HAP-1 (cell line): ENCODE measurements at regions not wholly inside any gene's neighbourhood (a gene's known extent, or its start where the extent isn't known, plus 50 kb on each side); places are given as distances from the start of the nearest gene placed in this dataset.
"Not testable (repeated sequence)": the region's sequence is repeated elsewhere in the genome, so short reads cannot be mapped to it uniquely, and the experiment has no call there.

ENCODE experiments used
- DNase-seq, 2 experiments: peaks; one replicate each; pipeline ENCODE4 v3.0.0-alpha.2; 2016 to 2020; ENCODE audit warnings: low spot score in 2 of 2
- H3K27me3 ChIP-seq: fragments of 250-450 bp; sonication (Bioruptor Pico); 2 replicates; pipeline ENCODE4 v1.5.1; 2020; ENCODE audit warnings: low read depth, mild to moderate bottlenecking, moderate library complexity
- H3K36me3 ChIP-seq: fragments of 250-450 bp; sonication (Bioruptor Pico); replicated peaks from 2 replicates; pipeline ENCODE4 v1.5.1; 2020; ENCODE audit warnings: mild to moderate bottlenecking
- H3K4me1 ChIP-seq: fragments of 250-450 bp; sonication (Bioruptor Pico); 2 replicates; pipeline ENCODE4 v1.5.1; 2020; ENCODE audit warnings: mild to moderate bottlenecking
- H3K4me3 ChIP-seq: fragments of 250-450 bp; sonication (Bioruptor Pico); 2 replicates; pipeline ENCODE4 v1.5.1; 2020; ENCODE audit warnings: mild to moderate bottlenecking, moderate library complexity
- H3K9me3 ChIP-seq: fragments of 250-450 bp; sonication (Bioruptor Pico); 2 replicates; pipeline ENCODE4 v1.5.1; 2020; ENCODE audit warnings: mild to moderate bottlenecking, moderate library complexity
- in situ Hi-C: fragments of 300-500 bp; cut with MboI; formaldehyde crosslinking; loops from 3 replicates; pipeline ENCODE4 v1.14.3; 2020; ENCODE audit warnings: low sequenced_read_pairs, inconsistent platforms, mixed read lengths

DNA sequence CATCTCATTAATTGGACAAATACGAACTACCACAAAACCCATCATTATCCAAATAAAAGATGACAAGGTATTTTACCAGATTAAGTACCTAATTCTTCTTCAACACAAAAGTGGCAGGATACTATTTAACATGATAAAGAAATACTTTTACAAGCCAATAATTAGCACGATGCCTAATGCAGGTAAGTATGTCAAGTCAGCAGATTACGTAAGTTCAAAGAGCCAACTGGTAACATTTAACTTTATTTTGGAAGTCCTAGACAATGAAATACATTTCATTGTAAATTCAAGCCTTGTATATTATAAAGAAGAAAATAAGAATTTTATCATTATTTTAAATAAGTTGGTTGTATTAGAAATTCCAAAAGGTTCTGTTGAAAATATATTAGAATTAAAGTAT, 535.3 kb upstream of the SOX9 start:
- no peak for DNase-seq
- H3K27me3 ChIP-seq: no peaks in the 10 kb centered on the region
- H3K4me3 ChIP-seq: no peak overlapping the region
- H3K4me1 ChIP-seq: no peaks in the 10 kb centered on the region
- in situ Hi-C loops: no loop called here
- no peaks in the 10 kb centered on the region for H3K9me3 ChIP-seq
- H3K36me3 ChIP-seq: no peaks in the 10 kb centered on the region

DNA sequence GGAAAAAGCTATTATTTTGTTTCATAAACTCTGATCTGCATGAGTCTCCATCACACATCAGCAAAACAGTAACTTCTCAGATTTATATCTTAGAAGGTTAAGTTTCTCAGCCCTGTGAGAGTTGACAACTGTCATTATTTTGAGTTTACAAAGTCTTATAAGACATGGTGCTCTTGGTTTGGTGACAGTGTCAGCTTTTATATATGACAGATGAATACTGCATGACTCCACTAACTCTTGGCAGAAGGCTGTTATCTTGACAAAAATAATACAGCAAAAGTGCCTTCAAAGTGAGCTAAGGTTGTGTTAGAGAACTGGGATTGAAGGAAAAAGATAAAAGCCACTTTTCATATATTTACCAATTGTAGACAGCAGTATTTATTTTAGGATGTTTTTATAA, 528.4 kb upstream of the SOX9 start:
- H3K36me3 ChIP-seq: no peaks in the 10 kb centered on the region
- no peak overlapping the region for H3K4me3 ChIP-seq
- in situ Hi-C loops: no loop called here
- no peaks in the 10 kb centered on the region for H3K27me3 ChIP-seq
- DNase-seq: no peak
- H3K9me3 ChIP-seq: no peaks in the 10 kb centered on the region; the same call in 1 of the 2 replicates
- H3K4me1 ChIP-seq: no peaks in the 10 kb centered on the region

DNA sequence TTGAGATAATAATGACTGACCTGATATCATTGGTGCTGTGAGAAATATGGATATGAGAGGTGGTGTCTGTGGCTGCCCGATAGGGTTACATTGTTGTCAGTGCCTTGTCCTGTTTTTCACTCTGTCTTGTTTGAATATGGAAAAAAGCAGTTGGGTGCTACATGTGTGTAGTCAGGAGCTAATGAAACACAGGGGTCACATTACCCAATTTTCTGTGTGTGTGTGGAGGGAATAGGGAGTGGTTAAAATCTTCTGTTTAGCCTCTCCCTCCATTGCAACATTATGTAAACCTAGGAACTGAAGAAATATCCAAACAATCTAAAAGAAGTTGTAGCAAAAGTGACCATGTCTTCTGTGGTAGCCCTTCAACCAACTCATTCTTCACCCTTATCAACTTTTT, 527.7 kb upstream of the SOX9 start:
- Histone ChIP-seq H3K36me3 (no peaks in the 10 kb centered on the region), H3K4me1 (no peaks in the 10 kb centered on the region), H3K4me3 (no peak overlapping the region), H3K9me3 (no peaks in the 10 kb centered on the region; the same call in 1 of the 2 replicates), H3K27me3 (no peaks in the 10 kb centered on the region)
- in situ Hi-C loops: no loop called here
- DNase-seq: no peak

DNA sequence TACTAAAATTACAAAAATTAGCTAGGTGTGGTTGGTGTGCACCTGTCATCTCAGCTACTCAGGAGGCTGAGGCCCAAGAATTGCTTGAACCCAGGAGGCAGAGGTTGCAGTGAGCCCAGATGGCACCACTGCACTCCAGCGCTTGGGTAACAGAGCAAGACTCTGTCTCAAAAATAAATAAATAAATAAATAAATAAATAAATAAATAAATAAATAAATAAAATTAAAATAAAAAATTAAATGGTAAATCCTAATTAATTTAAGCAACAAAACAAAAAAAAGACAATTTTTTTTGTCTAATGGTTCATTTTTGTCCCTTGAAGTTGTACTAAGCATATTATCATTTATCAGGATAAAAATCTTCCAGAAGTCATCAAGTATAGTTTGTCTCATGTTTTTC, 521.2 kb upstream of the SOX9 start:
- H3K36me3 ChIP-seq, H3K9me3 ChIP-seq, H3K4me1 ChIP-seq, H3K27me3 ChIP-seq, in situ Hi-C loops, H3K4me3 ChIP-seq, DNase-seq: not testable (repeated sequence)

DNA sequence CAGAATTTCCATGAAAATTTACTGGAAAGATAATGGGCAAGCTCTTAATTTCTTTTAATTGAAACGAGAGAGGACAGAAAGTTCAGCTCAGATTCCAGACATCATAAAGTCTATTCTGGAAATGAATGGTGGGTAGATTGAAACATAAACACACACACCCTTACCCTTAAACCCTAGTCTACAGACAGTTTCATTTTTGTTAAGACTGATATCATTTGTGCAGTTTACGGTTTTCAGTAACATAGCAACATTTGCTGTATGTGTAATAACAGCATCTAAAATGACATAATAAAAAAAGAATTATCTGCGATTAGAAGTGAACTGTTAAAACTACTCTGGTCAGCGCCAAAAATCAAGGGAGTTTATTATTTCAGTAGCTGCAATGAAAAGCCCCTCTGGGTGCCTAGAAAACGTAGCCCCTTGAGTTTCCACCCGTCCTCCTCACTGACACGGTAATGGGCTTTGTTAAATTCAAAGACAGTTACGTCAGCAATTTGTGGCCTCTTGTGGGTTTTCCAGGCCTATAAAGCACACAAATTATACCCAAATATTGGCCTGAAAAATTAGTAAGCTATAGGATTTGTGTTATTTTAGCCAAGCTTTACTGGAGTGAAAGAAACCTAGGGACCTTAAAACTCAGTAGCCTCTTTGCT, 520.6 kb upstream of the SOX9 start:
- no peaks in the 10 kb centered on the region for H3K36me3 ChIP-seq
- no peaks in the 10 kb centered on the region for H3K4me1 ChIP-seq
- in situ Hi-C loops: no loop called here
- DNase-seq: no peak
- H3K27me3 ChIP-seq: no peaks in the 10 kb centered on the region
- no peaks in the 10 kb centered on the region for H3K9me3 ChIP-seq
- H3K4me3 ChIP-seq: no peak overlapping the region

DNA sequence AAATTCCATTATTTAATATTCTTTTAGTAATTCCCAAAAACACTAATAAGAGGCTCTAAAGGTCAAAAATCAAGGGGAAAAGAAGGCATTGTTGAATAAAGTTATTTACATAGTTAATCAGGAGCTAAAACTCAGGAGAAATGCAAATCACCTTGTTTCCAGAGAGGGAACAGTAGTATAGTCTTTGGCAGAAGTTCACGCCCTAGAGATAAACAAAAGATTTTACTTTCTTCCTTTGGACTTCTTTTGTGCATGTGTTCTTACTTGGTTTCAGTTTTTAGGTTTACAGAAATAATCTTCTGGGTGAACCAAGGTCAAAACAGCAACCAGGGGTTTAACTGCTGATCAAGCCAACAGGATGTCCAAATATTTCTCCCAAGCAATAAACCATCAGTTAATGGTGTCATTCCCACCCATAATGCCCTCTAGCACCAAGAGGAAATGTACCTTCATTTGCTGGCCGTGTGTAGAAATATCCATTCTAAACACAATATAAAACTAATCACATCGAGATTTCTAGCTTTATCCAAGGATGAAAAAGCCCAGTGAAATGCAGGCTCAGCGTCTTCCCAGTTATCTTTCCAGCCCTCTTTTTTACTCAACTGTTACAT, 518.8 kb upstream of the SOX9 start:
- no peak overlapping the region for H3K4me3 ChIP-seq
- H3K27me3 ChIP-seq: no peaks in the 10 kb centered on the region
- H3K36me3 ChIP-seq: no peaks in the 10 kb centered on the region
- no peaks in the 10 kb centered on the region for H3K4me1 ChIP-seq
- H3K9me3 ChIP-seq: 0 out of 2 replicates have a peak, but pooled peaks cover under 1% of the 10 kb centered on the region
- no peak for DNase-seq
- in situ Hi-C loops: no loop called here

DNA sequence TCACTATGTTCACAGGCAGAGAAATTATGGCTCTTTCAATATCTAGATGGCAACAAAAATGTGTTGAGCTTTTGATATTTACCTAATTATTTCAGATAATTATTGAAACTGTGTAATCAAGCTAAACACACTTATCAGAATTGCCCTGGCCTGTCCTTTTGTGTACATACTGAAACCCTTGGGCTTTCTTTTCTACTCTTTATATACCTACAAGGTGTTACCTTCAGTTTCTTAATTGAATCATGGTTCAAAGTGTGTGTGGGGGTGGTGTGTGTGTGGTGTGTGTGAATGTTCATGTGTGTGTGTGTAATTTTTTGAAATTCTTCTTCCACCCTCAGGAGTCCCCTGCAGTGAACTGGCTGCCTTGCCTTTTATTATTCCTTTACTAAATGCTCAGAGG, 506.8 kb upstream of the SOX9 start:
- in situ Hi-C loops: no loop called here
- H3K36me3 ChIP-seq: no peaks in the 10 kb centered on the region
- H3K27me3 ChIP-seq: no peaks in the 10 kb centered on the region
- no peaks in the 10 kb centered on the region for H3K4me1 ChIP-seq
- DNase-seq: no peak
- H3K4me3 ChIP-seq: no peak overlapping the region
- no peaks in the 10 kb centered on the region for H3K9me3 ChIP-seq

DNA sequence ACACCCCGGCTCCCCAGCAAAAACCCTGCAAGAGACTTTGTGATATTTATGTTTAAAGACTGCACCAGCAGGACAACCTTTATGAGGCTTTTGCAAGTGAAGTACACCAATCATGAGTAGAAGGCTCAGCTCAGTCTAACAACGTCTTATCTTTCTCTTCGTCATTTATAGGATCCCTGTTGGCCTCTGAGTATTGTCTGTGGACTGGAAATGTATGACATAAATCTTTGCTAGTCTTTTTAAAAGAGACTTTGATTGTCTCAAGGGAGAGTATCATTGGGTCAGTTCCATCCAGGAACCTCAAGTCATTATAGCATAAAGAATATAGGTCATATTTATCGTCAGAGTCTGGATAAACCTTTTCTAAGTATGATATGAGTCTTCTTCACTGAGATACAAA, 505.0 kb upstream of the SOX9 start:
- Histone ChIP-seq H3K27me3 (no peaks in the 10 kb centered on the region), H3K4me3 (no peak overlapping the region), H3K36me3 (no peaks in the 10 kb centered on the region), H3K4me1 (no peaks in the 10 kb centered on the region), H3K9me3 (no peaks in the 10 kb centered on the region)
- in situ Hi-C loops: no loop called here
- no peak for DNase-seq

DNA sequence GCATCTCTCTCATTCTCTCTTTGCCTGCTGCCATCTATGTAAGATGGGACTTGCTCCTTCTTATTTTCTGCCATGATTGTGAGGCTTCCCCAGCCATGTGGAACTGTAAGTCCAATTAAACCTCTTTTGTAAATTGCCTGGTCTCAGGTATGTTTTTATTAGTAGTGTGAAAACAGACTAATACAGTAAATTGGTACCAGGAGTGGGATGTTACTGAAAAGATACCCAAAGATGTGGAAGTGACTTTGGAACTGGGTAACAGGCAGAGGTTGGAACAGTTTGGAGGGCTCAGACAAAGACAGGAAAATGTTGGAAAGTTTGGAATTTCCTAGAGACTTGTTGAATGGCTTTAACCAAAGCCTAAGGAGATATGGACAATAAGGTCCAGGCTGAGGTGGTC, 503.1 kb upstream of the SOX9 start:
- H3K36me3 ChIP-seq, DNase-seq, H3K4me3 ChIP-seq, H3K9me3 ChIP-seq, H3K4me1 ChIP-seq, H3K27me3 ChIP-seq, in situ Hi-C loops: not testable (repeated sequence)

DNA sequence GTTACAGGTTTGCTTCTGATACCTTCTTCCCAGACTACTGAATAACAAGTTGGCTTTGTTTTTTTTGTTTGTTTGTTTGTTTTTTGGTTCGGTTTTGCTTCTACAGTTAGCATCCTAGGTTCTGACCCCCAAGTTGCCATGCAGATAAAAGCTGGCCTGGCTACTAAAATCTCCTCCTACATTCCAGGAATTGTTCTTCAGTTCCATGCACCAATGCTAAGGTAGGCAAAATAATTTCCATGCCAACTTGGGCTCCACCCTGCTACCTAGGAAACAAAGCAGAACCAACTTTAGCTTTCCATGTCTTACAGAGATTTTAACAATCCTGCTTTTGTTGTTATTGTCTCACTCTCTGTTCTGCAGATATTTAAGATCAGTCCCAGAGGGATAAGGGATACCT, 495.5 kb upstream of the SOX9 start:
- Histone ChIP-seq H3K4me3 (no peak overlapping the region), H3K9me3 (no peaks in the 10 kb centered on the region), H3K27me3 (no peaks in the 10 kb centered on the region), H3K36me3 (no peaks in the 10 kb centered on the region), H3K4me1 (no peaks in the 10 kb centered on the region)
- no peak for DNase-seq
- in situ Hi-C loops: no loop called here

DNA sequence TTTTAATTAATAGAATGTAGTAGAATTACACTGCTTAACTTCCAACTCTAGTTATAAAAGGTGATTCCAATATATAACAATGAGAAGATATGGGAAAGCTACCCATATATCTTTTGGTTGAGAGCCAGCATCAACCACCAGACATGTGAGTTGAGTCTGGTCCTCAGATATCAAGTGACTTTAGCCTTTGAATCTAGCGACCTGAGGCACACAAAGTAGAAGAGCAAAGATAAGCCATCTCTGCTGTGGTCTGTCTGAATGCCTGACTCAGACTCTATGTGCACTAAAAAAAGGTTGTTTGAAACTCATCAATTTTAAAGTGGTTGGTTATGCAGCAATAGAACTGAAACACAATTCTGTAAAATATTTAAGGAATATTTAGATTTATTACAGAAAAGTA, 492.5 kb upstream of the SOX9 start:
- no peak overlapping the region for H3K4me3 ChIP-seq
- H3K36me3 ChIP-seq: no peaks in the 10 kb centered on the region
- H3K4me1 ChIP-seq: no peaks in the 10 kb centered on the region
- no peak for DNase-seq
- in situ Hi-C loops: no loop called here
- H3K27me3 ChIP-seq: no peaks in the 10 kb centered on the region
- no peaks in the 10 kb centered on the region for H3K9me3 ChIP-seq

DNA sequence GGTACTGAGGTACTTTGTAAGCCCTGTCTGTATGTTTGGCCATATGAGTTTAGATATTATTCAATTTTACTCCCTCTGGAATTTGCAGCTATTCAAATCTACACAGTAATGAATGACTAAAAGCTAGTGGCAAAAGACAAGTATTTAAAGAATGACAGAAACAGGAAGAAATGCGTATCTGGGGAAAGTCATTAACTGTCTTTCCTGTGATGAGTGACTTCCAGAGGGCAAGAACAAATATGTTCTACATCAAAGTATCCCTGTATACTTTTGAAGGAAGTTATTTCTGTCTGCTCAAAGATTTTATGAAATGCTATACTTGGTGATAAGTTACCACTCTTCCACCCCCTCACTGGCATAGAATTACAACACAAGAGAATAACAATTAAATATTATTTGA, 489.3 kb upstream of the SOX9 start:
- no peak for DNase-seq
- Histone ChIP-seq H3K9me3 (no peaks in the 10 kb centered on the region), H3K36me3 (no peaks in the 10 kb centered on the region), H3K4me3 (no peak overlapping the region), H3K4me1 (no peaks in the 10 kb centered on the region), H3K27me3 (no peaks in the 10 kb centered on the region)
- in situ Hi-C loops: no loop called here

DNA sequence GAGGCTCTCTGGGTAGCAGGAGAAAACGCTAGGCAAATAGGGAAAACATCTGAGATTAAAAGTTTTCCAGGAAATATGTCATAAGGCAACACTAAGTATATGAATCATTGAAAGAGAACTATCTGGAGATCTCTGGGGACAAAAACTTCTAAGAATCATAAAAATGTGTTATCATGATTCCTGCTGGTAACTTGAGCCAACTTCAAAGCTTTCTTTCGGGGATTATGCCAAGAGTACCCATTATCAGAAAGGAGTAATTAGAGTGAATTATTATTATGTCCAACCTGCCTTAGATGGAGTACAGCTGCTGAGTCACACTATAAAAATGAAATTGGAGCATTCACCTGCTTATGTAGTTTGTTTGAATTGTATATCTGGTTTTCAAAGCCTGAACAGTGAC, 488.5 kb upstream of the SOX9 start:
- Histone ChIP-seq H3K27me3 (no peaks in the 10 kb centered on the region), H3K4me1 (no peaks in the 10 kb centered on the region), H3K9me3 (no peaks in the 10 kb centered on the region), H3K36me3 (no peaks in the 10 kb centered on the region), H3K4me3 (no peak overlapping the region)
- DNase-seq: no peak
- in situ Hi-C loops: no loop called here

DNA sequence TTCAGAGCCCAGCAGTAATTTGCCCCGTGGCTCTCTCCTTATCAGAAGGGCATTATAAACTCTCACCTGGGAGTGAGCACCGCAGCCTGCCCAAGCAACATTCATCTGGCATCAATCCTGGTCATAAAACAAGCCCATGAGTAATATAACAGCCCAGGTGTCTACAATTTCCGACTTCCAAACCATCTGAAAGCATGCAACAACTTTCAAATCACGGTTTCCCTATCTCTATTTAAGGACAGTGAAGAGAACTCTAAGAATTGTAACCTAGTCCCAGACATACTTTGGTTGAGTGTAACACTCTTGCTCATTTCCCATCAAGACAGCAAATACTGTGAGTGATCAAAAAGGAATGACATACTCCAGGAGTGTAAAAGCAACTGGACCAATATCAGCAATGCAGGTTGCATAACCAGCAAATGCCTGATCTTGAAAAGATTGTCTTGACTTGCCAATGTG, 487.4 kb upstream of the SOX9 start:
- in situ Hi-C loops: no loop called here
- DNase-seq: no peak

DNA sequence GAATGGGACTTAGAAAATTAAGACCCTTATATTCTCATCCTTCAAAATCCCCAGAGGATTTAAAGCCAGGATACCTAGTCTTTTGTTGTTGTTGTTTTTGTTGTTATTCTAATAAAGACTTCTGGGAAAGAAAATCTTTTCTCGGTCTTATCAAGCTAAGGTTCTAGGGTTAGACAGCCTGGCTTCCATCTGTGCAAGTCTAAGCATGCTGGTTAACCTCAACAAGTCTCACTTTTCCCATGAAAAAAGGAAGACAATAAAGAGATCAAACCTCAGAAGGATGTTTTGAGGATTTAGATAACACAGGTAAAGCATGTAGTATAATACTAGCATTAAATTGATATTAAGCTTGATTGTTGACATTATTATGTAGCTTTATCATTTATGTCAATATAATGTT, 486.4 kb upstream of the SOX9 start:
- Histone ChIP-seq H3K4me3 (no peak overlapping the region), H3K36me3 (no peaks in the 10 kb centered on the region), H3K4me1 (no peaks in the 10 kb centered on the region), H3K9me3 (no peaks in the 10 kb centered on the region), H3K27me3 (no peaks in the 10 kb centered on the region)
- no peak for DNase-seq
- in situ Hi-C loops: no loop called here

More for the DNA sequence above, 487.4 kb upstream of the SOX9 start:
- no peaks in the 10 kb centered on the region for H3K27me3 ChIP-seq
- H3K4me1 ChIP-seq: no peaks in the 10 kb centered on the region
- no peaks in the 10 kb centered on the region for H3K36me3 ChIP-seq
- no peak overlapping the region for H3K4me3 ChIP-seq
- H3K9me3 ChIP-seq: no peaks in the 10 kb centered on the region
